ENCODE measurements at regions not wholly inside any gene's neighbourhood (a gene's known extent, or its start where the extent isn't known, plus 50 kb on each side); places are given as distances from the start of the nearest gene placed in this dataset.

- Histone ChIP-seq H3K27me3 (ENCODE audit: control insufficient read depth, insufficient read depth, low read length, poor library complexity, severe bottlenecking) (no peaks in the 10 kb centered on the region), H3K4me1 (ENCODE audit: control insufficient read depth, insufficient read depth, low read length) (peaks cover 6% of the 10 kb centered on the region), H3K36me3 (ENCODE audit: control insufficient read depth, insufficient read depth, low read length) (no peaks in the 10 kb centered on the region), H3K27ac (ENCODE audit: insufficient read depth, low read depth, low read length, poor library complexity, severe bottlenecking) (no peak overlapping the region), H3K4me3 (ENCODE audit: insufficient read depth, low read depth, low read length) (no peak overlapping the region), H3K9me3 (ENCODE audit: control insufficient read depth, low read length) (no peaks in the 10 kb centered on the region)
These were observed 335.9 kb downstream of the BCKDHB start for GRCh38 chr6:80442366-80442765.

- peaks cover 6% of the 10 kb centered on the region for H3K4me1 ChIP-seq (ENCODE audit: control insufficient read depth, insufficient read depth, low read length)
- H3K27me3 ChIP-seq (ENCODE audit: control insufficient read depth, insufficient read depth, low read length, poor library complexity, severe bottlenecking), result no peaks in the 10 kb centered on the region
- no peak overlapping the region for H3K27ac ChIP-seq (ENCODE audit: insufficient read depth, low read depth, low read length, poor library complexity, severe bottlenecking)
- H3K36me3 ChIP-seq (ENCODE audit: control insufficient read depth, insufficient read depth, low read length), result no peaks in the 10 kb centered on the region
- no peak overlapping the region for H3K4me3 ChIP-seq (ENCODE audit: insufficient read depth, low read depth, low read length)
- H3K9me3 ChIP-seq (ENCODE audit: control insufficient read depth, low read length), result no peaks in the 10 kb centered on the region
These were observed 334.7 kb downstream of the BCKDHB start for GRCh38 chr6:80441131-80441530.

GRCh38 chr6:80440496-80441115 is 334.1 kb downstream of the BCKDHB start:
- no peaks in the 10 kb centered on the region for H3K9me3 ChIP-seq (ENCODE audit: control insufficient read depth, low read length)
- 93 to 97% methylated on average over 4 to 5 of the region's 6 CpGs for WGBS, 2 experiments

GRCh38 chr6:80439721-80440470 is 333.4 kb downstream of the BCKDHB start:
- Histone ChIP-seq H3K27ac (ENCODE audit: insufficient read depth, low read depth, low read length, poor library complexity, severe bottlenecking) (no peak overlapping the region), H3K4me1 (ENCODE audit: control insufficient read depth, insufficient read depth, low read length) (peaks cover 6% of the 10 kb centered on the region), H3K27me3 (ENCODE audit: control insufficient read depth, insufficient read depth, low read length, poor library complexity, severe bottlenecking) (no peaks in the 10 kb centered on the region), H3K36me3 (ENCODE audit: control insufficient read depth, insufficient read depth, low read length) (no peaks in the 10 kb centered on the region), H3K9me3 (ENCODE audit: control insufficient read depth, low read length) (no peaks in the 10 kb centered on the region), H3K4me3 (ENCODE audit: insufficient read depth, low read depth, low read length) (no peak overlapping the region)

More at GRCh38 chr6:80440496-80441115, 334.1 kb downstream of the BCKDHB start:
- Histone ChIP-seq H3K4me3 (ENCODE audit: insufficient read depth, low read depth, low read length) (no peak overlapping the region), H3K36me3 (ENCODE audit: control insufficient read depth, insufficient read depth, low read length) (no peaks in the 10 kb centered on the region), H3K27me3 (ENCODE audit: control insufficient read depth, insufficient read depth, low read length, poor library complexity, severe bottlenecking) (no peaks in the 10 kb centered on the region), H3K4me1 (ENCODE audit: control insufficient read depth, insufficient read depth, low read length) (peaks cover 6% of the 10 kb centered on the region), H3K27ac (ENCODE audit: insufficient read depth, low read depth, low read length, poor library complexity, severe bottlenecking) (no peak overlapping the region)

GRCh38 chr6:80438772-80439171 is 332.3 kb downstream of the BCKDHB start:
- Histone ChIP-seq H3K27me3 (ENCODE audit: control insufficient read depth, insufficient read depth, low read length, poor library complexity, severe bottlenecking) (no peaks in the 10 kb centered on the region), H3K4me1 (ENCODE audit: control insufficient read depth, insufficient read depth, low read length) (peaks cover 6% of the 10 kb centered on the region), H3K4me3 (ENCODE audit: insufficient read depth, low read depth, low read length) (no peak overlapping the region), H3K9me3 (ENCODE audit: control insufficient read depth, low read length) (no peaks in the 10 kb centered on the region), H3K27ac (ENCODE audit: insufficient read depth, low read depth, low read length, poor library complexity, severe bottlenecking) (no peak overlapping the region), H3K36me3 (ENCODE audit: control insufficient read depth, insufficient read depth, low read length) (no peaks in the 10 kb centered on the region)
- 68 to 70% methylated on average over 2 of the region's 2 CpGs for WGBS, 2 experiments

- H3K9me3 ChIP-seq (ENCODE audit: control insufficient read depth, low read length), result no peaks in the 10 kb centered on the region
- H3K27me3 ChIP-seq (ENCODE audit: control insufficient read depth, insufficient read depth, low read length, poor library complexity, severe bottlenecking), result no peaks in the 10 kb centered on the region
- WGBS, 2 experiments, result 93 to 98% methylated on average over 5 of the region's 5 CpGs
- no peak overlapping the region for H3K4me3 ChIP-seq (ENCODE audit: insufficient read depth, low read depth, low read length)
- peak overlapping the region; percentile 45 for H3K27ac ChIP-seq (ENCODE audit: insufficient read depth, low read depth, low read length, poor library complexity, severe bottlenecking)
- peaks cover 6% of the 10 kb centered on the region for H3K4me1 ChIP-seq (ENCODE audit: control insufficient read depth, insufficient read depth, low read length)
- H3K36me3 ChIP-seq (ENCODE audit: control insufficient read depth, insufficient read depth, low read length), result no peaks in the 10 kb centered on the region
These were observed 331.3 kb downstream of the BCKDHB start for GRCh38 chr6:80437801-80438200.

- no peak overlapping the region for H3K4me3 ChIP-seq (ENCODE audit: insufficient read depth, low read depth, low read length)
- no peaks in the 10 kb centered on the region for H3K27me3 ChIP-seq (ENCODE audit: control insufficient read depth, insufficient read depth, low read length, poor library complexity, severe bottlenecking)
- 94 to 95% methylated on average over 1 of the region's 1 CpG for WGBS, 2 experiments
- H3K4me1 ChIP-seq (ENCODE audit: control insufficient read depth, insufficient read depth, low read length), result peaks cover 6% of the 10 kb centered on the region
- H3K9me3 ChIP-seq (ENCODE audit: control insufficient read depth, low read length), result no peaks in the 10 kb centered on the region
- H3K36me3 ChIP-seq (ENCODE audit: control insufficient read depth, insufficient read depth, low read length), result no peaks in the 10 kb centered on the region
- no peak overlapping the region for H3K27ac ChIP-seq (ENCODE audit: insufficient read depth, low read depth, low read length, poor library complexity, severe bottlenecking)
These were observed 330.8 kb downstream of the BCKDHB start for GRCh38 chr6:80437221-80437620.

GRCh38 chr6:80436663-80437062 is 330.2 kb downstream of the BCKDHB start:
- Histone ChIP-seq H3K4me3 (ENCODE audit: insufficient read depth, low read depth, low read length) (no peak overlapping the region), H3K27me3 (ENCODE audit: control insufficient read depth, insufficient read depth, low read length, poor library complexity, severe bottlenecking) (no peaks in the 10 kb centered on the region), H3K36me3 (ENCODE audit: control insufficient read depth, insufficient read depth, low read length) (no peaks in the 10 kb centered on the region), H3K9me3 (ENCODE audit: control insufficient read depth, low read length) (no peaks in the 10 kb centered on the region), H3K4me1 (ENCODE audit: control insufficient read depth, insufficient read depth, low read length) (peaks cover 6% of the 10 kb centered on the region), H3K27ac (ENCODE audit: insufficient read depth, low read depth, low read length, poor library complexity, severe bottlenecking) (no peak overlapping the region)
- 100% methylated on average over 1 of the region's 1 CpG; no CpG with 5 or more reads in 1 of the 2 experiments for WGBS, 2 experiments

GRCh38 chr6:80435457-80435856 is 329.0 kb downstream of the BCKDHB start:
- H3K36me3 ChIP-seq (ENCODE audit: control insufficient read depth, insufficient read depth, low read length), result no peaks in the 10 kb centered on the region
- no peak overlapping the region for H3K4me3 ChIP-seq (ENCODE audit: insufficient read depth, low read depth, low read length)
- peaks cover 6% of the 10 kb centered on the region for H3K4me1 ChIP-seq (ENCODE audit: control insufficient read depth, insufficient read depth, low read length)
- no peaks in the 10 kb centered on the region for H3K27me3 ChIP-seq (ENCODE audit: control insufficient read depth, insufficient read depth, low read length, poor library complexity, severe bottlenecking)
- no peaks in the 10 kb centered on the region for H3K9me3 ChIP-seq (ENCODE audit: control insufficient read depth, low read length)
- 91 to 93% methylated on average over 5 of the region's 5 CpGs for WGBS, 2 experiments
- H3K27ac ChIP-seq (ENCODE audit: insufficient read depth, low read depth, low read length, poor library complexity, severe bottlenecking), result no peak overlapping the region

- Histone ChIP-seq H3K4me1 (ENCODE audit: control insufficient read depth, insufficient read depth, low read length) (peaks cover 6% of the 10 kb centered on the region), H3K27ac (ENCODE audit: insufficient read depth, low read depth, low read length, poor library complexity, severe bottlenecking) (peak overlapping the region; percentile 16), H3K27me3 (ENCODE audit: control insufficient read depth, insufficient read depth, low read length, poor library complexity, severe bottlenecking) (no peaks in the 10 kb centered on the region), H3K36me3 (ENCODE audit: control insufficient read depth, insufficient read depth, low read length) (no peaks in the 10 kb centered on the region), H3K9me3 (ENCODE audit: control insufficient read depth, low read length) (no peaks in the 10 kb centered on the region), H3K4me3 (ENCODE audit: insufficient read depth, low read depth, low read length) (no peak overlapping the region)
- 88 to 90% methylated on average over 4 of the region's 4 CpGs for WGBS, 2 experiments
These were observed 328.4 kb downstream of the BCKDHB start for GRCh38 chr6:80434691-80435350.
